ENCODE measurements at regions not wholly inside any gene's neighbourhood (a gene's known extent, or its start where the extent isn't known, plus 50 kb on each side); places are given as distances from the start of the nearest gene placed in this dataset.
"Not testable (repeated sequence)": the region's sequence is repeated elsewhere in the genome, so short reads cannot be mapped to it uniquely, and the experiment has no call there.

DNA sequence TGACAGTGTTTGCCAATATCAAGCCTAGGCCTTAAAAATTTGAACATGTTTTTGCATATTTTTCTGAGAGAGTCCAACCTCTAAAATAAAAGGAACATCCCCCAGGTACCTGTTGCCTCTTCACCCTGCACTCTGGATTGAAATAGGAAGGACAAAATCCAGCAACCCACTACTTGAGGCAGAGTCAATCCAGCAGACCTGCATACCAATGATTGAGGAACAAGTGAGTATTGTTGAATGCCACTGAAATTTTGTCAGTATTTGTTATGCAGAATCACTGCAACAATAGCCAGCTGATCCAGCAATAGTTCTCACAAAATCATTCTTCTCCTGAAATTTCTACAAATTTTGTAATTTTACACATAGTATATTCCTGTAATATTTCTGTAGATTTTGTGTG, 460.6 kb upstream of the FOXG1 start:
- Mint-ChIP-seq H3K4me1 (ENCODE audit: low read depth) (no peaks in the 10 kb centered on the region), H3K9me3 (peaks cover 16% of the 10 kb centered on the region), H3K27ac (no peak overlapping the region), H3K4me3 (no peak overlapping the region), H3K36me3 (ENCODE audit: low read depth) (no peaks in the 10 kb centered on the region), H3K27me3 (no peaks in the 10 kb centered on the region)
- TF ChIP-seq, protein P1, sequence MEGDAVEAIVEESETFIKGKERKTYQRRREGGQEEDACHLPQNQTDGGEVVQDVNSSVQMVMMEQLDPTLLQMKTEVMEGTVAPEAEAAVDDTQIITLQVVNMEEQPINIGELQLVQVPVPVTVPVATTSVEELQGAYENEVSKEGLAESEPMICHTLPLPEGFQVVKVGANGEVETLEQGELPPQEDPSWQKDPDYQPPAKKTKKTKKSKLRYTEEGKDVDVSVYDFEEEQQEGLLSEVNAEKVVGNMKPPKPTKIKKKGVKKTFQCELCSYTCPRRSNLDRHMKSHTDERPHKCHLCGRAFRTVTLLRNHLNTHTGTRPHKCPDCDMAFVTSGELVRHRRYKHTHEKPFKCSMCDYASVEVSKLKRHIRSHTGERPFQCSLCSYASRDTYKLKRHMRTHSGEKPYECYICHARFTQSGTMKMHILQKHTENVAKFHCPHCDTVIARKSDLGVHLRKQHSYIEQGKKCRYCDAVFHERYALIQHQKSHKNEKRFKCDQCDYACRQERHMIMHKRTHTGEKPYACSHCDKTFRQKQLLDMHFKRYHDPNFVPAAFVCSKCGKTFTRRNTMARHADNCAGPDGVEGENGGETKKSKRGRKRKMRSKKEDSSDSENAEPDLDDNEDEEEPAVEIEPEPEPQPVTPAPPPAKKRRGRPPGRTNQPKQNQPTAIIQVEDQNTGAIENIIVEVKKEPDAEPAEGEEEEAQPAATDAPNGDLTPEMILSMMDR (IDR thresholded peaks at IDR 0.05): no peak
- intact Hi-C loops (cut with micrococcal nuclease): no loop called here
- ChIA-PET POLR2A (no interaction called here), CTCF (no interaction called here)
- ATAC-seq (no peak), DNase-seq (no peak)

DNA sequence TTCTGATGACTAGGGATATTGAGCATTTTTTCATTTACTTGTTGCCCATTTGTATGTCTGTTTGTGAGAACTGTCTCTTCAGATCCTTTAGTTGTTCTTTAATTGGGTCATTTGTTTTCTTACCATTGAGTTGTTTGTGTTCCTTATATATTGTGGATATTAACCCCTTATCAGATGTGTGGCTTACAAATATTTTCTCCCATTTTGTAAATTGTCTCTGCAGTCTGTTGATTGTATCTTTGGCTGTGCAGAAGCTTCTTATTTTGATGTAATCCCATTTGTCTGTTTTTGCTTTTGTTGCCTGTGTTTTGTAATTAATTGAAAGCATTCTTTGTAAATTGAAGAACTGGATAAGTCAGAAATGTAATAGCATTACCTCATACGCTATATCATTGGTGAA, 459.1 kb upstream of the FOXG1 start:
- ChIA-PET CTCF (no interaction called here), POLR2A (no interaction called here)
- no peaks in the 10 kb centered on the region for H3K27me3 Mint-ChIP-seq
- TF ChIP-seq, protein P1 (IDR thresholded peaks at IDR 0.05): no peak
- no peak for DNase-seq
- ATAC-seq: no peak
- no peaks in the 10 kb centered on the region for H3K4me1 Mint-ChIP-seq (ENCODE audit: low read depth)
- H3K36me3 Mint-ChIP-seq (ENCODE audit: low read depth): no peaks in the 10 kb centered on the region
- no peak overlapping the region for H3K27ac Mint-ChIP-seq
- peaks cover 17% of the 10 kb centered on the region for H3K9me3 Mint-ChIP-seq
- intact Hi-C loops (cut with micrococcal nuclease): no loop called here
- no peak overlapping the region for H3K4me3 Mint-ChIP-seq

DNA sequence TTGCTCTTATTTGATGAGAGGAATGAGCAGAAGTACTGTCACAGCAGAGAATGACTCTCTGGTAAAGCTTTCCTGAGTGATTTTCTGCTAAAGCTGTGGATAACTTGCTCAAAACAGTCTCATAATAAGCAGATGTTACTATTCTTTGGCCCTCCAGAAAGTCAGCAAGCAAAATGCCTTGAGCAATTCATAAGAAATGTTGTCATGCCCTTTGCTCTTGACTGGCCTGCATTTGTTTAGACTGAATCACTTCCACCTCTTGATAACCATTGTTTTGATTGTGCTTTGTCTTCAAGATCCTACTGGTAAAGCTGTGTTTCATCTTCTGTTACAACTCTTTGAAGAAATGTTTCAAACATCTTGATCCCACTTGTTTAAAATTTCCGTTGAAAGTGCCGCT, 457.9 kb upstream of the FOXG1 start:
- CTCF ChIA-PET: no interaction called here
- Mint-ChIP-seq H3K27me3 (no peaks in the 10 kb centered on the region), H3K36me3 (ENCODE audit: low read depth) (no peaks in the 10 kb centered on the region), H3K4me1 (ENCODE audit: low read depth) (no peaks in the 10 kb centered on the region), H3K4me3 (no peak overlapping the region), H3K9me3 (peaks cover 15% of the 10 kb centered on the region), H3K27ac (no peak overlapping the region)
- DNase-seq (no peak), ATAC-seq (no peak)
- POLR2A ChIA-PET: no interaction called here
- TF ChIP-seq, protein P1 (IDR thresholded peaks at IDR 0.05): no peak
- intact Hi-C loops (cut with micrococcal nuclease): no loop called here

DNA sequence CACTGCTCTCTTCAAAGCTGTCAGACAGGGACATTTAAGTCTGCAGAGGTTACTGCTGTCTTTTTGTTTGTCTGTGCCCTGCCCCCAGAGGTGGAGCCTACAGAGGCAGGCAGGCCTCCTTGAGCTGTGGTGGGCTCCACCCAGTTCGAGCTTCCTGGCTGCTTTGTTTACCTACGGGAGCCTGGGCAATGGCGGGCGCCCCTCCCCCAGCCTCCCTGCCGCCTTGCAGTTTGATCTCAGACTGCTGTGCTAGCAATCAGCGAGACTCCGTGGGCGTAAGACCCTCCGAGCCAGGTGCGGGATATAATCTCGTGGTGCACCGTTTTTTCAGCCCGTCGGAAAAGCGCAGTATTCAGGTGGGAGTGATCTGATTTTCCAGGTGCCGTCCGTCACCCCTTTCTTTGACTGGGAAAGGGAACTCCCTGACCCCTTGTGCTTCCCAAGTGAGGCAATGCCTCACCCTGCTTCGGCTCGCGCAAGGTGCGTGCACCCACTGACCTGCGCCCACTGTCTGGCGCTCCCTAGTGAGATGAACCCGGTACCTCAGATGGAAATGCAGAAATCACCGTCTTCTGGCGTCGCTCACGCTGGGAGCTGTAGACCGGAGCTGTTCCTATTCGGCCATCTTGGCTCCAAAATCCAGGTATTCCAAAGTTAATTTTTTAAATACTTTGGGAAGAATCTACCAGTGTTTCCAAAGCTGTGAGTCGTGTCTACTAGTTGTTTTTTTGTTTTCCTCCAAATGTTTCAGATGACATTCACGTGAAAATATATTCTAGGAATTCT, 448.5 kb upstream of the FOXG1 start:
- H3K36me3 Mint-ChIP-seq (ENCODE audit: low read depth); H3K4me3 Mint-ChIP-seq; H3K27me3 Mint-ChIP-seq; ATAC-seq; H3K4me1 Mint-ChIP-seq (ENCODE audit: low read depth); POLR2A ChIA-PET; CTCF ChIA-PET; H3K27ac Mint-ChIP-seq; H3K9me3 Mint-ChIP-seq; intact Hi-C loops (cut with micrococcal nuclease); DNase-seq: not testable (repeated sequence)

DNA sequence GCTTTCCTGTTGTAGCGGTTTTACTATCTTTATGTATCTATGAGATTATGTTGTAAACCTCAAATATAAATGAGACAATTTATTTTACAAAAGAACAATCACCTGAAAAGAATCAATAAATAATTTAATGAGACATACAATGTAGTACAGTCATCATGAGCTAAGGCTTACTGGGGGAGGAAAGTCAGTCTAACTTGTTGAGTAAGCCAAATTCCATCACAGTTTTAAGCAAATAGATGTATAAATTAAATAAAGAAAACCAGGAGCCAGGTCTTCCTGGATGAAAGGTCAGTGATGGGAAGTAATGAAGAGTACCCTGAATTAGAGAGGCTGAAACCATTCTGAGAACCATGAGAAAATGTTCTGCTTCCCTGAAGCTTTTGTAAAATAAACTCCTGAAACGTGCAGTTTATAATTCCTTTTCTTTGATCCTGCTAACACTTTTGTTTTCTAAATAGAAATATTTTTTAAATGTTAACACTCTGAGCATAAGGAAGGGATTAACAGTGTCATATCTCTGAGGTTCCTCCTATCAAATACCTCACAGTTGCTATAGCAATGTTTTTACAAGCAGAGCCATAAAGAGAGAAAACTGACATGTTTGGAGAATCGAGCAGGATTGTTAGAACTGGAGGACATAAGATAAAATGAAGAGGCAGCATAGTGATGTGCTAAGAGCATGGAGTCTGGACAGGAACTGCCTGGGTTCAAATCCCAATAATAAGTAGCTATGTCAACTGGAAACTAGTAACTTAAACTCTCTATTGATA, 444.9 kb upstream of the FOXG1 start:
- ATAC-seq (no peak), DNase-seq (no peak)
- intact Hi-C loops (cut with micrococcal nuclease): no loop called here
- H3K4me1 Mint-ChIP-seq (ENCODE audit: low read depth): no peaks in the 10 kb centered on the region
- H3K36me3 Mint-ChIP-seq (ENCODE audit: low read depth): no peaks in the 10 kb centered on the region
- ChIA-PET CTCF (no interaction called here), POLR2A (no interaction called here)
- TF ChIP-seq, protein P1 (IDR thresholded peaks at IDR 0.05): no peak
- peaks cover 9% of the 10 kb centered on the region for H3K9me3 Mint-ChIP-seq
- H3K27ac Mint-ChIP-seq: no peak overlapping the region
- no peak overlapping the region for H3K4me3 Mint-ChIP-seq
- no peaks in the 10 kb centered on the region for H3K27me3 Mint-ChIP-seq

Data from activated CD8-positive, alpha-beta T cell treated with anti-CD3 and anti-CD28 coated beads for 36 hours (primary cell).